ENCODE measurements at regions not wholly inside any gene's neighbourhood (a gene's known extent, or its start where the extent isn't known, plus 50 kb on each side); places are given as distances from the start of the nearest gene placed in this dataset.

DNA sequence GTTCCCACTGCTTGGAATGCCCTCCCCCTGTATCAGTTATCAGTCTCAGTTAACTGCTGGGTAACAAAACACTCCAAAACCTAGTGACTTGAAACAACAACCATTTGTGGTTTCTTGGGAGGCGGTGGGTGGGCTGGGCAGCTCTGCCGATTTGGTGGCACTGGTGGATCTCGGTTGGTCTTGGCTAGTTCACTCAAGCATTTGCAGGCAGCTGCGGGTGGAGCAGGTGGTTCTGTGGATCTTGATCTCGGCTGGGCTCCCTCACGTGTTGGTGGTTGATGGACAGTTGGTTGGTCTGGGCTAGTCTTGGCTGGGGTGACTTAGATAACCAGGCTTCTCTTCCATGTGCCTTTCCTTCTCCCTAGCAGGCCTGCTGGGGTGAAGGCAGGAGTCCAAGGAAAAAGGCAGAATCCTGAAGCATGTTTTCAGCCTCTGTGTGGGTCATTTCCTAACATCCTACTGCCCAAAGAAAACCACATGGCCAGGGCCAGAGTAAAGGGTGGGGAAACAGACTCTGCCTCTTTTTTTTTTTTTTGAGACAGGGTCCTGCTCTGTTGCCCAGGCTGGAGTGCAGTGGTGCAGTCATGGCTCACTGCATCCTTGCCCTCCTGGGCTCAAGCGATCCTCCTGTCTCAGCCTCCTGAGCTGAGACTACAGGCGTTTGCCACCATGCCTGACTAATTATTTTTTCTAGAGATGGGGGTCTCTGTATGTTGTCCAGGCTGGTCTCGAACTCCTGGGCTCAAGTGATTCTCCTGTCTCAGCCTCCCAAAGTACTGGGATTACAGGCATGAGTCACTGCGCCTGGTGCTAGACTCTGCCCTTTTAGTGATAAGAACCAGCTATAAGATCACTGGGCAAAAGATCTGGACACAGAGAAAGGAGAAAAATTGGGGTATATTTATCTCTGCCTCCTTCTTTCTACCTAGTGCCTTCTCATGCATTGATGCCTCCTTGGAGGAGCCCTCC lies 183.7 kb downstream of the RGS3 start:
- no peak for DNase-seq

DNA sequence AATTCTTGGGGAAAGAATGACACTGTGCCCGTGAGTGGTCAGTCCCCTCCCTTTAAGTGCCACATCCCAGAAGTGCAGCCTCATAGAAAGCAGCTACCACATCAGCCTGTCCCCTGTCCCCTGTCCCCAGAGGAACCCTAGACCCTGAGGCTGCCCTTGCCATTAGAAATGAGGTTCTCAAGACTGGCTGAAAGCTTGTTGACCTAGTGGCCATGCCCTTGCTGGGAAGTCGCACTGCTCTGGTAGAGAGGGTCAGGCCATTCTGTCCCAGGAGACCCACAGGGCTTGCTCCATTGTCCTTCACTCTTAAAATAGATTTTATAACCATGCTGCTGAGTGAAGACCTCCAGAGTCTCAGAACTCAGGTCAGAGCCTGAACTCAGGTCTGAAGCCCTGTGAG lies 184.5 kb downstream of the RGS3 start:
- no peak for DNase-seq

DNA sequence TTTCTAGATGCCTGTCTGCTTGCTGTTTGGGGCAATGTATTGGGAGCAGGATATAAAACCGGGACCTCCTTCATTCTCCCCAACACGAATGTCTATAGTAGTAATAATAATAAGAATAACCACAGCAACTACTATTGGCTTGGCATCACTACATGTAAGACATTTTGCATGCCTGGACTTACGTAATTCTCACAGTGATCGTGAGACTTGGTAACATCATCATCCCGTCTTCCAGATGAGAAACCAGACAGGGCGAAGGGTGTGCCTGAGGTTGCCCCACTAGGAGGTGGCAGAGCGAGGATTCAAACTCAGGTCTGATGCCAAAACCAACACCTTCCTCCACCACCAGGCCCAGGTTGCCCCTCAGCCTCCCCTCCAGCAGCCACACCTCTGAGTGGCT lies 185.1 kb downstream of the RGS3 start:
- no peak for DNase-seq

DNA sequence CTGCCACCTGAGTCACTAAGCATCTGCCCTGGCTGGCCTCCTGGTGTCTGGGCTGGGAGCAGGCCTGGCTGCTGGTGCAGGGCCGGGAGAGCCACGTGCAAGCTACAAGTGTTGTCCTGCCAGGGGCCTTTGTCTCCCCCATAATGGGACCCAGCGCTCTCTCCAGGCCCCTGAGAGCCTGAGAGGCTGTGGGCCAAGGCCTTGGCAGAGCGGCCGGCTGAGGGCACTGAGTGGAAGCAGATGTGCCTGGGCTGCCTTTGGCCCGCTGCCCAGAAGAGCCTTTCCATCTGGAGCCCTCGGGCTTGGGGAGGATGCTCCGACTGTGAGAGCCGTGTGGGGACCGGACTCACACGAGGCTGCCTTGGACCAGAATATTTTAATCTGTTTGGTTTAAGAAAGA lies 185.5 kb downstream of the RGS3 start:
- no peak for DNase-seq

DNA sequence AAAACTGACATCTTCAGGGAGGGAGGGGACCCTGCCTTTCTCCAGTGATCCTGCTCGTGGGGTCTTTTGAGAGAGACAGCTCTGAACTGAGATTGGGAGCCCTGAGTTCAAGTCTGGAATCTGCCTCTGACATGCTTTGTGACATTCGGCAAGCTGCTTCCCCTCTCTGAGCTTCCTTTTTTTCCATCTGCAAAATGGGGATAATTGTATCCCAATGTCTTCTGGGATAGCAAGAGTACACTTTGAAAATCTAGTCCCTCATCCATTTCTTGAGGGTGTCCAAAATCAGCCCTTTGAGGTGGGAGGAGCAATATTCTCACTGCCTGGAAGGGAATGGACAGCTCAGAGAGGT lies 186.3 kb downstream of the RGS3 start:
- DNase-seq: no peak

DNA sequence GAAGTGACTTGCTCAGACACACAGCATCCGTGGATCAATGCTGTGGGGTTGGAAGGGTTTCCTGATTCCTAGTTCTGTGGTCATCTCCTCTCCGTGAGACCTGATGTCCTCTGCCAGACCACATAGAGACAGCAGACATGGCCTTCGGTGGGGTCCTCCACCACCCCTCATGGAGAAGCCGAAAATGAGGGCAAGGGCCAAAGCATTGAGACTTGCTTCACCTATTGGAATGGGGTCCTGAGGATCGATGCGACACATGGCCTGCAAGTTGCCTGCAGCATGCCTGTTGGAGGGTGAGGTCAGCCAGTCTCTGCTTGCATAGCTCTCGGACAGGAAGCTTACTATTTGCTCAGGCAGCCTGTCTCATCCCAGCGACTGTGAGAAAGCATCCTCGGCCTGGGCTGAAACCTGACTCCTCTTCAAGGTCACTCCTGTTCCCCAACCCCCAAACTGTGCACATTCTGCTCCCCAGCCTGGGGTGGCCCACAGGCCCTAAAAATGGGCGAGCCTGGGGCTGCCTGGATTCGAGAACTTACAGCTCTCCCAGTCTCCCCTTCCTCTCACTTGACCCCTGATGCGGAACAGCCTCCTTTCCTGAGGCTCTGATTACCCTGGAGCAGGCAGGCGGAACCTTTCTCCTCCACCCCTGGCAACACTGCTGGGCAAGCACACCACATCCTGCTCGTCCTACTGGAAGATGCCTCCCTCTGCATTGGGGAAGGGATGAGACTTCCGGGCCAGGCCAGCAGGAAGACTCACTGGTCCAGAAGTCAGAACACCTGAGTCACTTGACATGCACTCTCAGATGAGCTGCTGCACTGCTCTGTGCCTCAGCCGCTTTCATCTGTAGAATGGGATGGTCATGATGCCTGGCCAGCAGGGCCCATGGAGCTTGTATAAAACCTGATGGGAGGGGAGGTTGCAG lies 186.9 kb downstream of the RGS3 start:
- no peak for DNase-seq

DNA sequence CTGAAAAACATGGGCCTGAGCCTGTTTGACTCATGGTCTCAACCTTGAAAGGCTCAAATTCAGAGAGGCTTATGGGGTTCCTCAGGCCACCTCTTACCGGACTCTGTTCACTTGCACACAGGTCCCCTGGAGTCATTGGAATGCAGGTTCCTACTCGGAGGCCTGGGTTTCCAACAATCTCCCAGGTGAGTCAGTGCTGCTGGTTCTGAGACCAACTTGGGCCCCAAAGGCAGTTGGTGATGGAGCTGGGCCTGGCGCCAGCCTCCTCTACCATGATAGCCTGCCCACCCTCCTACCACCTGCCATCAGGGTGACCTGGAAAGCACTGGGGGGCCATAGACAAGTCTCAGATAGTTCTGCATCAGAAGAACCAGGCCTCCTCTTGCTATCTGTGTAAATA lies 188.4 kb downstream of the RGS3 start:
- no peak for DNase-seq

DNA sequence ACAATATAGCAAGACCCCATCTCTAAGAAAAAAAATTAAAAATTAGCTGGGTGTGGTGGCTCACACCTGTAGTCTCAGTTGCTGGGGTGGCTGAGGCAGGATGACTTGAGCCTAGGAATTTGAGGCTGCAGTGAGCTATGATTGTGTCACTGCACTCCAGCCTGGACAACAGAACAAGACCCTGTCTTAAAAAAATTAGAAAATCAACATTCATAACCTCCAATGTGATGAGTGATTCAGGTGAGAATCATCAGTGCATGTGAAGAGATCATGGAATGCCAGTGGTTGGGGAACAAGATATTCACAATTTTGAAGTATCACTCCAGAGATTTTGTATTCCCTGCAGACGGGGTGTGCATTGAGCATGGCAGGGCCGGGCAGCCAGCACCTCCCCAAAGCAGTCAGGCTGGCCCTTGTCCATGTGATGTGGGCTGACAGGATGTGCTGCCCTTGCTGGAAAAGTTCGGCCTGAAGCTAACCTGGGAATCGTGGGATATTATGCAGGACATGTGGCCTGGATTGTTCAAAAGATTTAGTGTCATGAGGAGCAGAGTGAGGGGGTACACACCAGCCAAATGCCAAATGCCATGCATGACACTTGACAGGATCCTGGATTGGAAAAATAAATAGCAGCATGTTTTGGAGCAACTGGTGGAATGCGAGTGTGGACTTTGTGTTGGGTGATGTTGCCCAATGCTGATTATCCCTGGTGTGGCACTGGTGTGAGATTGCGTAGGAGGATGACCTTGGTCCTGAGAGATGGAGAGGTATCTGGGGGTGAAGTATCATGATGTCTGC lies 189.0 kb downstream of the RGS3 start:
- DNase-seq: no peak

DNA sequence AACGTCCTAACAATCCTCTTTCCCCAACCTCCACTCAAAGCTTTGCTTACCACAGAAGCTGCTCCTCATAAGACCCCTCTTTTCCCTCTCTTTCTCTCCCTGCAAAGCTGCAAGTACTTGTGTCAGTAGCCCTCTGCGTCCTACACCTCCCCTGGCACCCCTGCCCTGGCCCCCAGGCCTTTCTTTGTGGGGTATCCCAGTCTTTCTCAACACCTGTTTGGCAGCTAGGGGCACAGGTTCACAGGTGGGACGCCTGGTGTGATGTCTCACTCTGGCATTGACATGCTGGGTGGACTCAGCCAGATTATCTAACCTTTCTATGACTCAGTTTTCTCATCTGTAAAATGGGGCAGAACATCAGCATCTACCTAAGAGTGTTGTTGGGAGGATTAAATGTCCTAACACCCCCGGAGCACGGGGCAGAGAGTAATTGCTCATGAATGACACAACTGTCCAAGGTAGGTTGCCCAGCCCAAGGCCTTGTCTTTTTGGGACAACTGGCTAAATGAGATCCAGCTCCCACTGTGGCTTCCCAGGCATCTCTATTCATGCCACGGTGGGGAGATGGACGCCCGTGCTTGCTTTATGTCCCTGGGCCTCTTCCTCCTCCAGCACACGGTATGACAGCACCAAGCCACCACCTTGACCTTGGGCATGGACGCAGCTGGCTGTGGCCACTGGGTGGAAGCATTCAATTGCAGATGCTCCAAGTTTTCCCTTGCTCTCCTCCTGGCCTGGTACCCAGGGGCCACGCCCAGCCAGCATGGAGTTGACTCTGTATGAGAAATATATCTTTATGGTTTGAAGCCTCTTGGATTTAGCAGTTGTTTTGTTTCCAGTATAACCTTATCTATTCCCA lies 190.4 kb downstream of the RGS3 start:
- no peak for DNase-seq

DNA sequence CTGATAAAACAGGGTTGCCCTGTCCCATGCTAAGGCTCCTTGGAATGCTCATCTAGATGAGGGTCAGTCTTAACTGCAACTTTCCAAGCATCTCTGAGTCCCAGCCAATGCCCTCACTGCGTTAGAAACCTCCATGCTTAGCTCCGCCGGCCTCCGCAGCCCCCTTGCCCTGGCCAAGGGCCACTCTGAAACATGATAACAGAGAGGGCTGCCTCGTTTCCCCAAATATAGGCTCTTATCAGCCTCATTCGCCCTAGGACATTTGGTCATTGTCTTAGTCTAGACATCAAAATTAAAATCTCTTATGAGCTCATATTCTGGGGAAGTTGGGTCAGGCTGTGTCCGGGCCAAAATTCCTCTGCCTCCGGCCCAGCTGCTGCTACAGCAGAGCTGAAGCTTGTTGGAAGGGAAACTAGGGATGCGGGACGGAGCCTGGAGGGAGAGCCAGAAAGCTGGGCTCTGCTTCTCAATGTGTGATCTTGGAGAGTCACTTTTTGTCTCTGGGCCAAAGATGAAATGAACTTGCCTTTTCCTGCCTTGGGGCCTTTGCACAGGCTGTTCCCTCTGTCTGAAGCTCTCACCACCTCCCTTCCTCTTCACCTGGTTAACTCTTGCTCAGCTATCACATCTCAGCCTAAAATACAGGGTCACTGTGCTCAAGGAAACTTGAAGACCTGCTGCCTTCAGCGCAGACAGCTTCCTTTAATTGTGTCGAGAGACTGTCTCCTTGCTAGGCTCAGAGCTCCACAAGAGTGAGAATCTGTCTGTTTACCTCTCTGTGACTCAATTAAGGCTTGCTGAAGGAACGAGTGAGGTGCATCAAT lies 191.3 kb downstream of the RGS3 start:
- no peak for DNase-seq

DNA sequence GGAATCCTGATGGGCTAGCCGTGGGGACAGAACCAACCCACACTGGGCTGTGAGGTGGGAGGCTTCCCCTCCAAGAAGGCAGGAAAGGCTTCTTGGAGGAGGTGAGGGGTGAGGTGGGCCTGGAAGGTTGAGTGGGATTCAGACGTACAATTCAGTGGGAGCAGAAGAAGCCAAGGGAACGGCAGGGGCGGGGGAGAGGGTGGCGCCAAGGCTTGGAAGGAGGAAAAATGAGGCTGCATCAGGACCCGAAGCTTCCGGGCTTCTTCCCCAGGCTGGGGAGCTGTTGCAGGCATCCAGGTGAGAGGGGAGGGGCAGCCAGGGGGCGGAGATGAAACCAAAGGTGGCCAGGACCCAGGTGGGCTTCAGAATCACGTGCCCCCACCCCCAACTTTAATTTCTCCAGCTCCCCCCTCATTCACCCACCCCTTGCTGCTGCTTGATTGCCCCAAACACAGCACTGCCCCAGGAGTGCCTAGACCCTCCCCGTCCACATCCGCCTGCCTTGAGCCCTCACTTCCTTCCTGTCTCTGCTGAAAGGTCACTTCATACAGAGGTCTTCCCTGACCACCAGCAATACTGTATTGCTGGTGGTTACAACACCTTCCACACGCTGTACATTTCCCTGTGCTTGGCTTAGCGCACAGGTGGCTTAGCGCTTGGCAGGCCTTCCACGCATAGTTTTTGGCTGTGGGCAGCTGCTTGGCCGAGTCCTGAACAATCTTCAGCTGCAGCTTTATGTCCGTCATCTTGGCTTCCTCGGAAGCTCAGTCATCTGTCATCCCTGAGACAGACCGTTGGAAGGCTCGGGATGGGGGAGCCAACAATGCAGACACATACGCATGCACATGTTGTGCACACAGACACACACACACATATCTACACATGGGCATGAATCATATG lies 193.5 kb downstream of the RGS3 start:
- no peak for DNase-seq

DNA sequence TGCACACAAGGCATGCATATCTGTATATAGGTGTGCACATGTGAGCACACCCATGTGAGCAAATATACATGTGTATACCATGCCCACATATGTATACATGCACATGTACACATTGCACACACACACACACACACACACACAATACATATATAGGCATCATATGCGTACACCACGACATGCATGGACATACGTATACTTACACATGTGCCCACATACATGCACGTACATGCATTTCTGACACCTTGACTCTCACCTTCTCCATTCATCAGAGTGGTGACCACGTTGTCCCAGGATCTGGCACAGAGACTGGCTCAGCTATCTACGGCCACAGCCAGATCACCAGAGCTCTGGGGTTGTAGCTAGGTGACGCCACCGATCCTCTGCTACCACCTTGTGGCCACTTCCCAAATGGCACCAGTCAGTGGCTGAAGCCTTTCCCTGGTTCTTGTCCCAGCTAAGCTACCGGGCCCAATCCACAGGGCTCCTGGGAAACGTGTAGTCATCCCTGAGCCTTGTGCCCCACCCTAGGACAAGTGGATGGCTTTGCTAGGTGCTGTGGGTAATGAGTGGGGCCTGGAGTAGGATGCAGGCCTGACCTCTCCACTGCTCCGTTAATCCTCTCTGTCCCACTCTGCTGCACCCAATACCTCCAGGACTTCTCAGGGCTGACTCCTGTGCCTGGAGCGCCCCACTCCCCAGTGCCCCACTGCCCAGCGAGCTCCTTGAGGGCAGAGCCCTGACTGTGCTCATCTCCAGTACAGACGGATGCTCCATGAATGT lies 194.4 kb downstream of the RGS3 start:
- DNase-seq: peak; percentile 84

DNA sequence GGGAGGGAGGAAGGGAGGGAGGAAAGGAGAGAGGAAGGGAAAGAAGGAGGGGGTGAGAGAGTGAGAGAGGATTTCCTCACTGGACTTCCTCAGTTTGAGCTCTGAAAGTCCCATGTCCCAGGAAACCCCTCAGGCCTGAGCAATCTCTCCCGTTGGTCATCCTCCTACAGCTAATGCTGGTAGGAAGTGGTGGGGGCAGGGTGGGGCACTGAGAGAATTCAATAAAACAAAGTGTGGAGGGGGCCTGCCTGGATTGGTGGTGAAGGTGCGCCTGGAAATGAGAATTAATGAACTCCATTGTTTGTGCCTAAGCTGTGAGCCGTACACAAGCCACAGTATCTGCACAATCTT lies 195.0 kb downstream of the RGS3 start:
- DNase-seq: no peak

DNA sequence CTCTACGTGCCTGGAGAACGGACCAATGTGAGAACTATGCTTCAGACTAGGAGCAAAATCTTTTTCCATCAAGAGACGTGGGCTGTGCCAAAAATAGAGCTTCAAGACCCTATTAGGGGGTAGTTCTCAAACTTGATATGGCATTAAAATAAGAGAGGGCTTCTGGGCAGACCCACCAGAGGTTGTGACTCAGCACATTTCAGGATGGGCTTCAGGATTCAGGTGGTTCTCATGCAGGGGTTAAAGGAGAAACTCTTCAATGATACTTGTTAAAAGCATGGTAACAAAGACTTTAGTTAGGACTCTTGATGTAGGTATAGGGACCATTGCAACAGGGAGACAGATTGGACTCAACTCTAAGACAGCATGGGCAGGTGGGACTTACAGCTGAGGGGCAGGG lies 195.5 kb downstream of the RGS3 start:
- DNase-seq: no peak

DNA sequence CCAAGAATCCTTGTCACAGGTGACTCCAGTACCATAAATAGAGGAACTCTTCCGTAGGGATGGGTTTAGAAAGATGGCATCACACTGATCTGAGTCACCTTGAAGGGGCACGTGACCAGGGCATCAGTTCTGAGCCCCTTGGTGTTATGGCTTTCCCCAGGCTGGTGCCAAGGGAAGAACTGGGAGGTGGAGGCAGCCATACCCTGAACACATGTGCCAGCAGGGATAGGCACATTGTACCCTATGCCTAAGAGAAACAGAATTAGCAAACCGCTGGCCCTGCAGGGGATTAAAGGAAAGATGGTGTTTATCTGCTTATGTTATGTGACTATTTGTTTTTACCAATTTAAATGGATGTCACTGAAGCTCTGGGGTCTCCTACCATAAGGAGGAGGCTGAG lies 196.2 kb downstream of the RGS3 start:
- DNase-seq: no peak

DNA sequence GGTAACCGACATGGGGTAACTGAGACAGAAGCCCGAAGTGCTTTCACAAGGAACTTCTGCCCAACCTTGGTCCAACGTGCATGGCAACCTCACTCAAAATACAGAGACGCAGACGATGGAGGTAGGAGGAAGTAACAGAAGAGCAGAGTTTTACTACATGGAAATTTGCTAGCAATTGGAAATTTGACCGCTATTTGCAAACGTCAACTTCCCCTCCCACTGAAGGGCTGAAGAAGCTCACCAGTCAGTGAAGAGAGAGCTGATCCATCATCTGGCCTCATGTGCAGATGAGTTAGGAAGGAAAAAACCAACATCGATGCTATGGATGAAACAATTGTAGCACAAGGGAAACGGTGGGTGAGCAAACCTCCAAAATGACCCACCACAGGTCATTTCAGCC lies 196.7 kb downstream of the RGS3 start:
- DNase-seq: no peak

DNA sequence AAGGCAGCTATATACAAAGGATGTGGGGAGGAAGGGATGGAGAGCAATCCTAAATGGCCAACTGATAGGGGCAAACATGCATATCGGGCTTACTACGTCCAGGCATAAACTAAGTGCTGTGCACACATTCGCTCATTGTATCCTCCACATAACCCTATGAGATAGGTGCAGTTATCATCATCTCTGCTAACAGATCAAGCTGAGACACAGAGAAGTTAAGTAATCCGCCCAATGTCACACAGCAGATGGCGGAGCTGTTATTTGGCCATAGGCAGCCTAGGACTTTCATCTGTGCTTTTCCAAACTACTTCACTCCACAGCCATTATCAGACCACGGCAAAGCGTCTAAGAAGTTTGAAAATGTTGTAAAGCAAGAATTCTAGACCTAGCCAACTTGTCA lies 197.5 kb downstream of the RGS3 start:
- DNase-seq: no peak

DNA sequence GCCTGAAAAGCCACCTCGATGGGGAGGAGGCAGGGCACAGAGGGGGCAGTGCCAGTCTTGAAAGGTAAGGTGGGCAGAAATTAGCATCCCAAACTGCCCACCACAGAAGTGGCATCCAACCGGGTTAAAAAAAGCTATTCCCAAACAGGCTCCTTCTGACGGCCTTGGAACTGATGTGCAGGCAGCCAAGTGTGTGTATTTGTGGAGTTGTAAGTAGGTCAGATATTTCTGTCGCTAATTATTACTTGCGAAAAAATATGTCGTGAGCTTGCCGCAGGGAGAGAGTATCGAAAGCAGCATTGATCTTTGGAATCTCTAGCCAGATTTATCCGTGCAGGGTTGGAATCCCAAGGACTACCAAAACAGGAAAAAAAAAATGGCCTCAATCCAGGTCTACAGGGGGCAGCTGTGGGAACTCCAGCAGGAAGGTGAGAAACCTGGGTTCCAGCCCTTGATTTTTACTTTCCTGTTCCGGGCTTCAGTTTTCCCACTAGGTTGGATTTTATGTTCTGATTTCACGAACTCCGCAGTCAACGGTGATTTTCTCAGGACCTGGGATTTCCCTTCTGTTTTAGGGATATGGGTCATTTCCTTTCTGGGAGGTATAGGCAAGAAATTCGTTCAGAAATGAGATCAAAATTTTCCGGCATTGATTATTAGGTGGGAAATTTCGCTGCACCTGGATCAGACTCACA lies 200.8 kb downstream of the RGS3 start:
- no peak for DNase-seq

DNA sequence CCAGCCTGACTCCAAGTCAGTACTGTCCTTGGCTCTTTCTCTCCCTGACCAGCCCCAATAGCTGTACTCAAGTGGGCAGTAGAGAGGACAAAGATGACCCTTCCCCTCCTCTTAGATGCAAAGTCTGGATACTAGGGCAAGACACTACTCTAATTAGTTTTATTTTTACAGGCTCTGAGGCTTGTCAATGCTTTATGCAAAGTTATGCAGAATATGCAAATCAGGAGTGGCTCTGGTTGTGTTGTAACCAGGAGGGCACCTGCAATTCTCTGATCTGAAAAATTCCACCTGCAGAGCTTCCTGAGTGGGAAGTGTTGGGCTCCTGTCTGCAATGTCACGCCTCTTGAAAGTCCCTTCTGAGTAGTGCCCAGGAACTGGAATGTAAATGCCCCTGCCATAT lies 201.5 kb downstream of the RGS3 start:
- DNase-seq: no peak
